ENCODE measurements at regions not wholly inside any gene's neighbourhood (a gene's known extent, or its start where the extent isn't known, plus 50 kb on each side); places are given as distances from the start of the nearest gene placed in this dataset.
A peak's percentile ranks its signal among the peaks of the same experiment; 100 is the strongest.

DNA sequence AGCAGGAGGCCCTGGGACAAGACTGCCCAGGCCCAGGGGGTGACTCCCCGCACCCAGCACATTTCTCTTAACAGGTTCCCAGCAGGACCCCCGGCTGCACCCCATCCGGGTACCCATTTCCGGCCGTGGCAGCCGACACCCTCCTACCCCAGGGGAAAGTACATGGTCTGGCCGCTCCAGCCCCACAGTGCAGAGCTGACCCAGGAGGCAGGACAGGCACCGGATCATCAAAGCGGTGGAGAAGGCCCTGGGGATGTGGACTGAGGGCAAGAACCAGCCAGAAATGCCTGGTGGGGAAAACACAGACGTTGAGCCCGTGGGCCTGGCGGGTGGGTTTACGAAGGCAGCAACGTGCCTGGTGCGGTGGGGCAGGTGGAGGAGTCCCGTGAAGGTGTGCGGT, 79.5 kb upstream of the GPC1 start:
- H3K4me3 ChIP-seq (ENCODE audit: low read length in 3 of 3), result no peak overlapping the region
- H3K27me3 ChIP-seq (ENCODE audit: control insufficient read depth in 3 of 3, insufficient read depth in 3 of 3, low read length in 3 of 3), result no peaks in the 10 kb centered on the region
- H3K4me1 ChIP-seq (ENCODE audit: control insufficient read depth in 3 of 3, insufficient read depth in 3 of 3, low read length in 3 of 3), result peaks cover 7 to 12% (median 9%) of the 10 kb centered on the region in 3 donors
- H3K27ac ChIP-seq (ENCODE audit: low read depth, low read length), result no peak overlapping the region
- H3K9me3 ChIP-seq (ENCODE audit: control insufficient read depth in 3 of 3, low read length in 3 of 3), result peaks cover 0 to 2% (median 0%) of the 10 kb centered on the region in 3 donors
- H3K9ac ChIP-seq (ENCODE audit: low read depth in 1 of 3, low read length in 3 of 3), result peak overlapping the region in 1 of 3 donors; percentile 8
- no peaks in the 10 kb centered on the region for H3K36me3 ChIP-seq (ENCODE audit: control insufficient read depth in 3 of 3, insufficient read depth in 3 of 3, low read length in 3 of 3)

DNA sequence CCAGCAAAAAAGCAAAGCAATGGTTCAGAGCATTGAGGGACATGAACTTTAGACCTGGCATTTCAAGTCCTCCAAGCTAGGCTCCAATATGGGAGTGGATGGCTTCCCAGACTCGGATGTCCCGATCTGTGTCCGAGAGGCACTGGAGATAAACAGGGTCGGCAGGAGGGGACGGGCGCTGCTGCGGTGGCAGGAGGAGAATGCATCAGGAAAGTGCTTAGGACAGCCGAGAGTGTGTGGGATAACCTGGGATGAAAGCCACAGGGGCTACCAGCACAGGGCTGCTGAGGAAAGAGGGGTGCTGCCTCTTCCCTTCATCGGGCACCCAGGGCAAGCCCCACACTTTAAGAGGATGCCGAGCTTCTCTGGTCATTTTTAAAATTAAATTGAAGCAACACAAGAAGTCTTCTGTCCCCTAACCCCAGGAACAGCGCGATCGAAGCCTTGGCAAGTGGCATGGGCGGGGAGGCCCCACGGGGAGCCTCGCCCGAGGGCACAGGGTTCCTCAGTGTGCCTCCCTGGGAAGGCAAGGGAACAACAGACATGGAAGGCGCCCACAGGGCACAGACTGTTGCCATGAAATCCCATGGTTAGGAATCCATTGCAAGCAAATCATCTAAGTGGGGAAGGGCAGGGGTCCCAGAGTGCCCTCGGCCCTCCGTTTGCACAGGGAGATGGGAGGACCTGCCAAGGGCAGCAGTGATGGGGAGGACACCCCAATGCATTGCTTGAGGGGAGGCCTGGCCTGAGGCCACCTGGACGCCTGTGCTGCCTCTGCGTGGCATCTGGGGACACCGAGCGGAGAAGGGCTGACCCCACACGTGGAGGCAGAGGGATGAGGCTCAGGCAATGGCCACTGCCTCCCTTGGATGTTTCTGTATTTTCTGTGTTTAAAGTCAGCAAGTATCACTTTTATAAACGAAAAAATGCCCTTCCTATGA, 78.5 kb upstream of the GPC1 start:
- no peak overlapping the region for H3K27ac ChIP-seq (ENCODE audit: low read depth, low read length)
- H3K36me3 ChIP-seq (ENCODE audit: control insufficient read depth in 3 of 3, insufficient read depth in 3 of 3, low read length in 3 of 3), result no peaks in the 10 kb centered on the region
- H3K4me1 ChIP-seq (ENCODE audit: control insufficient read depth in 3 of 3, insufficient read depth in 3 of 3, low read length in 3 of 3), result peaks cover 7 to 12% (median 9%) of the 10 kb centered on the region in 3 donors
- no peak overlapping the region for H3K4me3 ChIP-seq (ENCODE audit: low read length in 3 of 3)
- H3K9ac ChIP-seq (ENCODE audit: low read depth in 1 of 3, low read length in 3 of 3), result no peak overlapping the region
- H3K27me3 ChIP-seq (ENCODE audit: control insufficient read depth in 3 of 3, insufficient read depth in 3 of 3, low read length in 3 of 3), result no peaks in the 10 kb centered on the region
- H3K9me3 ChIP-seq (ENCODE audit: control insufficient read depth in 3 of 3, low read length in 3 of 3), result peaks cover 0 to 4% (median 0%) of the 10 kb centered on the region in 3 donors

DNA sequence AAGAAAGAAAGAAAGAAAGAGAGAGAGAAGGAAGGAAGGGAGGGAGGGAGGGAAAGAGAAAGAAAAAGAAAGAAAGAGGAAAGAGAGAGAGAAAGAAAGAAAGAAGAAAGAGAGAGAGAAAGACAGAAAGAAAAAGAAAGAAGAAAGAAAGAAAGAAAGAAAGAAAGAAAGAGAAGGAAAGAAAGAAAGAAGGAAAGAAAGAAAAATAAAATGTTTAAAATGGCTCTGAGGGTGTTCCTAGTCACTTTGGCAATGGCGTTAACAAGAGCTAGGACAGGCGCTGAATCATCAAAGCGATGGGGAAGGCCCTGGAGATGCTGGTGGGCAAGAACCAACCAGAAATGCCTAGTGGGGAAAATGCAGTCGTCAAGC, 77.8 kb upstream of the GPC1 start:
- no peak overlapping the region for H3K4me3 ChIP-seq (ENCODE audit: low read length in 3 of 3)
- H3K27me3 ChIP-seq (ENCODE audit: control insufficient read depth in 3 of 3, insufficient read depth in 3 of 3, low read length in 3 of 3), result no peaks in the 10 kb centered on the region
- peaks cover 7 to 12% (median 10%) of the 10 kb centered on the region in 3 donors for H3K4me1 ChIP-seq (ENCODE audit: control insufficient read depth in 3 of 3, insufficient read depth in 3 of 3, low read length in 3 of 3)

DNA sequence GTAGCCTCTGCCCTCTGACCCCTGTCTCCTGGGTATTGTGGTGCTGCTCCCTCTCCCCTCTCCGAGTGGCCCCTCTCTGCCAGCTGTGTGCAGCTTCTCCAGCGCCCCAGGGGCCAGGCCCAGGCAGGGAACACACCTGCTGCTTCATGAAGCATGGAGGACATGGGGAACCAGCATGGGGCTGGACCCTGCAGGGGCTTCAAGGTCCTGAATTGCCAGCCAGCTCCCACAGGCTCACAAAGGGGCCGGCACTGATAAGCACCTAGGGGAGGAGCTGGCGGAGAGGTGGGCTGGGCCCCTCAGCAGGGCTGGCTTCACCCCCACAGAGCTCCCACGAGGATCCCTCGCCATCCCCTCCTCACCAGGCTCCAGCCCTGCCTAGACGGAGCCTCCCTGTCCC, 77.4 kb upstream of the GPC1 start:
- Histone ChIP-seq H3K9ac (ENCODE audit: low read depth in 1 of 3, low read length in 3 of 3) (no peak overlapping the region), H3K36me3 (ENCODE audit: control insufficient read depth in 3 of 3, insufficient read depth in 3 of 3, low read length in 3 of 3) (no peaks in the 10 kb centered on the region), H3K27ac (ENCODE audit: low read depth, low read length) (no peak overlapping the region), H3K4me3 (ENCODE audit: low read length in 3 of 3) (no peak overlapping the region), H3K9me3 (ENCODE audit: control insufficient read depth in 3 of 3, low read length in 3 of 3) (peaks cover 0 to 4% (median 0%) of the 10 kb centered on the region in 3 donors), H3K27me3 (ENCODE audit: control insufficient read depth in 3 of 3, insufficient read depth in 3 of 3, low read length in 3 of 3) (no peaks in the 10 kb centered on the region), H3K4me1 (ENCODE audit: control insufficient read depth in 3 of 3, insufficient read depth in 3 of 3, low read length in 3 of 3) (peaks cover 7 to 16% (median 14%) of the 10 kb centered on the region in 3 donors)

More for the DNA sequence above, 77.8 kb upstream of the GPC1 start:
- Histone ChIP-seq H3K36me3 (ENCODE audit: control insufficient read depth in 3 of 3, insufficient read depth in 3 of 3, low read length in 3 of 3) (no peaks in the 10 kb centered on the region), H3K27ac (ENCODE audit: low read depth, low read length) (no peak overlapping the region), H3K9ac (ENCODE audit: low read depth in 1 of 3, low read length in 3 of 3) (no peak overlapping the region), H3K9me3 (ENCODE audit: control insufficient read depth in 3 of 3, low read length in 3 of 3) (peaks cover 0 to 4% (median 0%) of the 10 kb centered on the region in 3 donors)

DNA sequence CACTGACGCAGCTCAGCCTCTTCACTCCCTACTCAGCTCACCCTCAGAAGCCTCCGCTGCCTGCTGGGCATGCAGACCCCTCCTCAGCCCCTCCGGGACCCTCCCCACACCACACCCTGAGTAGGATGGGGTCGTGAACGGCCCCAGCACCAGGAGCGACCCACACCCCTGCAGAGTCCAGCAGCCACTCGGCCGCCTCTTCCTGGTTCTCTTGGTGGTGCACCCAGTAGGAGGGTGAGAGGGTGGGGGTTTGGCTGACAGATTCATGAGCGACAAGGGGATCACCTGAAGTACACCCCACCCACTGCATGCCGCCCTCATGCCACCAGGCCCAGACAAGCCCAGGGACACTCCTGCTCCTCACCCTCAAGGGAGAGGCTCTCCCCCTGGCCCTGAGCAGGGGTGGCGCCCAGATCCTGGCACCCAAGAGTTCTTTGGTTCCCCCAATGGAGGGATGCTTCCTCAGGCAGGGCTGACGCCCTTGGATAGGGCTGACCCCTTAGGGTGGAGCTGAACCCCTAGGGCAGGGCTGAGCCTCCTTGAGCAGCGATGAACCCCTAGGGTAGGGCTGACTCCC, 76.6 kb upstream of the GPC1 start:
- H3K27ac ChIP-seq (ENCODE audit: low read depth, low read length), result no peak overlapping the region
- H3K27me3 ChIP-seq (ENCODE audit: control insufficient read depth in 3 of 3, insufficient read depth in 3 of 3, low read length in 3 of 3), result no peaks in the 10 kb centered on the region
- H3K4me1 ChIP-seq (ENCODE audit: control insufficient read depth in 3 of 3, insufficient read depth in 3 of 3, low read length in 3 of 3), result peaks cover 7 to 21% (median 16%) of the 10 kb centered on the region in 3 donors
- no peaks in the 10 kb centered on the region for H3K36me3 ChIP-seq (ENCODE audit: control insufficient read depth in 3 of 3, insufficient read depth in 3 of 3, low read length in 3 of 3)
- H3K9me3 ChIP-seq (ENCODE audit: control insufficient read depth in 3 of 3, low read length in 3 of 3), result peaks cover 0 to 4% (median 0%) of the 10 kb centered on the region in 3 donors
- H3K4me3 ChIP-seq (ENCODE audit: low read length in 3 of 3), result no peak overlapping the region
- H3K9ac ChIP-seq (ENCODE audit: low read depth in 1 of 3, low read length in 3 of 3), result no peak overlapping the region

DNA sequence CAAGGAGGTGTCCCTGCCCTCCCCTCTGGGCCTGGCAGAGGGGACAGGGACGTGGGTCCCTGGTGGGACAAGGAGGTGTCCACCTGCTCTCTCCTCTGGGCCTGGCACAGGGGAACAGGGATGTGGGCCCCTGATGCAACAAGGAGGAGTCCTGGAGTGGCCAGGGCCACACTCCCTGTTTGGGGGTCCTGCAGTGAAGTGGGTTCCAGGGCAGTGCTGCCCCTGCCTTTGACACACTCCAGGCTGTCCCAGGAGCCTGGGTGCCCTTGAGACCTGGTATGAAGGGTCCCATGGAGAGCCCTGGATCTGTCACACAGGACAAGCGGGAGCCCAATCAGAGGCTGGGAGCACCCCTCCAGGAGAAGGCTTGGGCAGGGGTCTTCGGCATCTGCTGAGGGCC, 75.8 kb upstream of the GPC1 start:
- no peaks in the 10 kb centered on the region for H3K27me3 ChIP-seq (ENCODE audit: control insufficient read depth in 3 of 3, insufficient read depth in 3 of 3, low read length in 3 of 3)
- no peaks in the 10 kb centered on the region for H3K36me3 ChIP-seq (ENCODE audit: control insufficient read depth in 3 of 3, insufficient read depth in 3 of 3, low read length in 3 of 3)
- H3K27ac ChIP-seq (ENCODE audit: low read depth, low read length), result no peak overlapping the region
- no peak overlapping the region for H3K9ac ChIP-seq (ENCODE audit: low read depth in 1 of 3, low read length in 3 of 3)
- H3K4me3 ChIP-seq (ENCODE audit: low read length in 3 of 3), result no peak overlapping the region
- H3K9me3 ChIP-seq (ENCODE audit: control insufficient read depth in 3 of 3, low read length in 3 of 3), result peaks cover 0 to 4% (median 0%) of the 10 kb centered on the region in 3 donors
- H3K4me1 ChIP-seq (ENCODE audit: control insufficient read depth in 3 of 3, insufficient read depth in 3 of 3, low read length in 3 of 3), result peaks cover 7 to 21% (median 16%) of the 10 kb centered on the region in 3 donors

DNA sequence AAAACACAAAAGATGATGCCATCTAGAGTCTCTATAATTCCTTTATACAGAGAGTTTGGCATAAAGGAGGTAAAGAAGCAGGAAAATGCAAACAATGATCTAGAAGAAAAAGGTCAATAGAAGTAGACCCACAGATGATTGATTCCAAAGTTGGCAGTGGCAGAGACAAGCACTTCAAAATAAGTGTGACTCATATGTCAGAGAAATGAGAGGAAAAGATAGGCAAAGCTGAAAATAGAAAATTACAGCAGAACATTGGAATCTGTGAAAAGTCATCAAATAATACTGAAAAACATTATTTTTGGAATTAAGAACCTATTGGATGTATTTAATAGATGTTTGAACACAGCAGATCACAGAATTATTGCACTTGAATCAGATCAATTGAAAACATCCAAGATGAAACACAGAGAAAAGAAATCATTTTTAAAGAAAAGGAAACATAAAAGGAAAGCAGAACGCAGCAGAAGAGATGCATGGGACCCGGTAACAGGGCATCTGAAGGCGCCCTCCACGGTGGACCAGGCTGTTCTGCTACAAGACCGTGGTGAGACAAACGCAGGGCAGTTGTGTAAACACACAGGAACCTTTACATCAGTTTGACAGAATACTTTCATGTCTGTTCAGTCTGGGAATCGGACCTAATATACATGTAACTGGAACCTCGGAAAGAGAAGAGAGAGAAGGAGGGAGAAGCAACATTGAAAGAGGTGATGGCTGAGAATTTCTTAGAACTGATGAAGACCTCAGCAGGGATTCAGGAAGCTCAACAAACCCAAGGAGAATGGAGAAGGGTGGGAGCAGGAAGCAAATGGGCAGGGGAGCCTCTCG, 74.6 kb upstream of the GPC1 start:
- Histone ChIP-seq H3K27me3 (ENCODE audit: control insufficient read depth in 3 of 3, insufficient read depth in 3 of 3, low read length in 3 of 3) (no peaks in the 10 kb centered on the region), H3K9me3 (ENCODE audit: control insufficient read depth in 3 of 3, low read length in 3 of 3) (peaks cover 0 to 4% (median 0%) of the 10 kb centered on the region in 3 donors), H3K27ac (ENCODE audit: low read depth, low read length) (no peak overlapping the region), H3K36me3 (ENCODE audit: control insufficient read depth in 3 of 3, insufficient read depth in 3 of 3, low read length in 3 of 3) (no peaks in the 10 kb centered on the region), H3K4me1 (ENCODE audit: control insufficient read depth in 3 of 3, insufficient read depth in 3 of 3, low read length in 3 of 3) (peaks cover 0 to 17% (median 16%) of the 10 kb centered on the region in 3 donors), H3K4me3 (ENCODE audit: low read length in 3 of 3) (no peak overlapping the region), H3K9ac (ENCODE audit: low read depth in 1 of 3, low read length in 3 of 3) (no peak overlapping the region)

DNA sequence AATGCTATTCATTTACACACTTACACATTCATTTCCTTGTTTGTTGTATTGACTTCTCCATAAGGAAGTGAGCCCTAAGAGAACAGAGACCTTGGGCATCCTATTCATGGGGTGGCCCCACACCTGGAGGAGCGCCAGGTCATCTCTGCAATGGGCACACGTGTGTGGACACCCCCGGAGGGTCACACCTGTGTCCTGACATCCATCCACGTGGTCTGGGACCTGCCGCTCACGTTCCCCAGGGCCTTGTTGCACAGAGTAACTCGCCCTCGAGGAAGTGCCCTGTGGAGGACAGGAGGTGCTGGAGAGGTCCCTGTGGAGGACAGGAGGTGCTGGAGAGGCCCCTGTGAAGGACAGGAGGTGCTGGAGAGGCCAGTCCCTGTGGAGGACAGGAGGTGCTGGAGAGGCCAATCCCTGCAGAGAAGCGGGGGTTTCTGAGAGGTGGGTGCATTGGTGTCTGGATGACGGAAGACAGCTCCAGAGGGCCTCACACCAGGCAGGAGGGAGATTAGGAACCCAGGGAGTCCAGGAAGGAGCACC, 73.2 kb upstream of the GPC1 start:
- Histone ChIP-seq H3K27me3 (ENCODE audit: control insufficient read depth in 3 of 3, insufficient read depth in 3 of 3, low read length in 3 of 3) (no peaks in the 10 kb centered on the region), H3K4me3 (ENCODE audit: low read length in 3 of 3) (no peak overlapping the region), H3K36me3 (ENCODE audit: control insufficient read depth in 3 of 3, insufficient read depth in 3 of 3, low read length in 3 of 3) (no peaks in the 10 kb centered on the region), H3K9me3 (ENCODE audit: control insufficient read depth in 3 of 3, low read length in 3 of 3) (peaks cover 0 to 4% (median 0%) of the 10 kb centered on the region in 3 donors), H3K4me1 (ENCODE audit: control insufficient read depth in 3 of 3, insufficient read depth in 3 of 3, low read length in 3 of 3) (peaks cover 0 to 30% (median 29%) of the 10 kb centered on the region in 3 donors), H3K27ac (ENCODE audit: low read depth, low read length) (no peak overlapping the region), H3K9ac (ENCODE audit: low read depth in 1 of 3, low read length in 3 of 3) (no peak overlapping the region)

DNA sequence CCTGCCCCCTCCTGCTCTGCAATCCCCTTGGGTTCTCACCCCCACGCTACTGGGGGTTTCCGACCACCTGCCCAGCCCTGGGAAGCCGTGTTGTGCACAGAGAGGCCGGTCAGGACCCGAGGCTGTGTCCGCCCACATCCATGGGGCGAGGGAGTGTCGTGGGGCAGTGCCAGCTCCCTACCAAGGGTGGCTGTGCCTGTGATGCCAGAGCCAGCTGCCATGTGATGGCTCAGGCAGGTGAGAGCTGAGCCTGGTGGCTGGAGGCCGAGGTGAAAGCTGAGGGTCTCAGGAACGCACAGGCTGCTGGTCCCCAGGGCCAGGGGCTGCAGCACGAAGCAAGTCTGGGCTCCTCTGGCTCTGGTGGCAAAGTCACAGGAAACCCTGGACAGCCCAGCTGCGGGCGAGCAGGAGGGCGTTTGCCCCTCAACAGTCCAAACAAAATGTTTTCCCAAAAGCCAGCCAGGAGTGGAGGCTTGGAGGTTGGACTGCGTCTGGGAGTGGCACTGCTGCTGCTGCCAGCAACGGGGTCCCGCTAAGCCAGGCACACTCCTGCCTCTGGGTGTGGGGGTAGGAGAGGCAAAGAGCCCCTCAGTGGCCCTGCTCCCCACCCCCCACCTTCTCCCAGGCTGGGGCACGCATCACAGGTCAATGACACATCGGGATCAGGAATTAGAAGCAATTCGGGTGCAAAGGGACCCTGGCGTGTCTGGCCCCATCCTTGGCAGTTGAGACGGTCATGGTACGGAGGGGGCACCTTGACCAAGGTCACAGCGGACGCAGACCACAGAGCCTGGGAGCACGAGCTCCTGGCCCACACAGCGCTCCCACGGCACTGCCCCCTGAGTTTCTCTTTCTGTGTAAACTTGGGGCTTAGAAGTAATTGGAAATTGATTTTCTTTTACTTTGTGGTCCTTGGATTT, 72.4 kb upstream of the GPC1 start:
- Histone ChIP-seq H3K9ac (ENCODE audit: low read depth in 1 of 3, low read length in 3 of 3) (no peak overlapping the region), H3K27me3 (ENCODE audit: control insufficient read depth in 3 of 3, insufficient read depth in 3 of 3, low read length in 3 of 3) (no peaks in the 10 kb centered on the region), H3K36me3 (ENCODE audit: control insufficient read depth in 3 of 3, insufficient read depth in 3 of 3, low read length in 3 of 3) (no peaks in the 10 kb centered on the region), H3K27ac (ENCODE audit: low read depth, low read length) (no peak overlapping the region), H3K4me3 (ENCODE audit: low read length in 3 of 3) (no peak overlapping the region), H3K9me3 (ENCODE audit: control insufficient read depth in 3 of 3, low read length in 3 of 3) (peaks cover 0 to 4% (median 0%) of the 10 kb centered on the region in 3 donors), H3K4me1 (ENCODE audit: control insufficient read depth in 3 of 3, insufficient read depth in 3 of 3, low read length in 3 of 3) (peaks cover 3 to 38% (median 37%) of the 10 kb centered on the region in 3 donors)
